SK-N-SH (cell line): ENCODE measurements at regions not wholly inside any gene's neighbourhood (a gene's known extent, or its start where the extent isn't known, plus 50 kb on each side); places are given as distances from the start of the nearest gene placed in this dataset.

Experiments
- CTCF ChIA-PET: fragments of 300-600, 350-600 bp; formaldehyde crosslinking; extraction: SDS; loops from one replicate; lab custom pipeline; 2021; lab: Yijun Ruan, JAX
- POLR2A ChIA-PET: fragments of 350-600 bp; sonication (Branson Sonifier 250); formaldehyde crosslinking; extraction: SDS; loops from one replicate; lab custom pipeline; 2020; ENCODE audit warnings: antibody characterized with exemption, inconsistent platforms; lab: Yijun Ruan, JAX
- DNase-seq: peaks from one replicate; pipeline ENCODE4 v3.0.0; 2012
- H2AFZ ChIP-seq: fragments of 200-600 bp; sonication (generic); 2 replicates; pipeline ENCODE4 v1.8.1; 2016; ENCODE audit warnings: antibody characterized with exemption, mild to moderate bottlenecking, low read depth
- H3F3A ChIP-seq: fragments of 200-600 bp; sonication (generic); replicated peaks from 2 replicates; pipeline ENCODE3; 2016; ENCODE audit warnings: antibody characterized with exemption, mild to moderate bottlenecking; ENCODE audit not compliant: insufficient read depth
- H3K27ac ChIP-seq, 2 experiments: fragments of 200-500 bp in 1 of 2; fragments of 200-600 bp in 1 of 2; sonication (Bioruptor generic) in 1 of 2; sonication (generic), shearing (Covaris generic) in 1 of 2; 2 replicates each; pipeline versions ENCODE4 v1.5.1 to v1.6.1; 2014 to 2016; ENCODE audit warnings: low read depth in 2 of 2, inconsistent platforms in 1 of 2, low read length in 1 of 2, mild to moderate bottlenecking in 1 of 2, mixed read lengths in 1 of 2
- H3K27me3 ChIP-seq: fragments of 200-600 bp; sonication (generic), shearing (Covaris generic); 2 replicates; pipeline ENCODE4 v1.6.1; 2016; ENCODE audit warnings: mixed run types; ENCODE audit not compliant: insufficient read depth
- H3K36me3 ChIP-seq, 2 experiments: fragments of 200-500 bp in 1 of 2; fragments of 200-600 bp in 1 of 2; sonication (Bioruptor generic) in 1 of 2; sonication (generic) in 1 of 2; replicated peaks in 1 of 2; 2 replicates each; pipeline versions ENCODE3 to v1.5.1; 2014 to 2016; ENCODE audit warnings: low read length in 1 of 2, mild to moderate bottlenecking in 1 of 2; ENCODE audit not compliant: insufficient read depth in 2 of 2, control insufficient read depth in 1 of 2
- H3K4me1 ChIP-seq, 2 experiments: fragments of 200-500 bp in 1 of 2; fragments of 200-600 bp in 1 of 2; sonication (Bioruptor generic) in 1 of 2; sonication (generic), shearing (Covaris generic) in 1 of 2; 2 replicates each; pipeline versions ENCODE4 v1.5.1 to v1.6.1; 2014 to 2016; ENCODE audit warnings: low read depth in 1 of 2, low read length in 1 of 2, mixed run types in 1 of 2; ENCODE audit not compliant: insufficient read depth in 2 of 2, control insufficient read depth in 1 of 2
- H3K4me2 ChIP-seq: fragments of 200-600 bp; sonication (generic), shearing (Covaris generic); 2 replicates; pipeline ENCODE4 v1.6.1; 2017; ENCODE audit warnings: mixed run types
- H3K4me3 ChIP-seq, 2 experiments: fragments of 200-500 bp in 1 of 2; fragments of 200-600 bp in 1 of 2; sonication (Bioruptor generic) in 1 of 2; sonication (generic), shearing (Covaris generic) in 1 of 2; 2 replicates each; pipeline versions ENCODE4 v1.5.1 to v1.8.1; 2014 to 2016; ENCODE audit warnings: low read depth in 2 of 2, inconsistent platforms in 1 of 2, low read length in 1 of 2, mild to moderate bottlenecking in 1 of 2, mixed read lengths in 1 of 2, moderate library complexity in 1 of 2
- H3K79me2 ChIP-seq: fragments of 200-600 bp; sonication (generic); 2 replicates; pipeline ENCODE4 v1.8.1; 2017; ENCODE audit warnings: mild to moderate bottlenecking; ENCODE audit not compliant: insufficient read depth
- H3K9ac ChIP-seq: fragments of 200-600 bp; sonication (generic); 2 replicates; pipeline ENCODE4 v1.6.1; 2017; ENCODE audit warnings: mixed run types
- H3K9me2 ChIP-seq: fragments of 200-600 bp; sonication (generic); 2 replicates; pipeline ENCODE4 v1.6.1; 2017; ENCODE audit warnings: mixed run types
- H3K9me3 ChIP-seq: fragments of 200-600 bp; sonication (generic); 2 replicates; pipeline ENCODE4 v1.6.1; 2017; ENCODE audit warnings: mixed run types, mild to moderate bottlenecking, moderate library complexity
- H4K20me1 ChIP-seq: fragments of 200-600 bp; sonication (generic); 2 replicates; pipeline ENCODE4 v1.6.1; 2017; ENCODE audit warnings: mild to moderate bottlenecking, mixed run types; ENCODE audit not compliant: insufficient read depth
- ELF1 ChIP-seq: IDR thresholded peaks from 2 replicates; pipeline ENCODE4 v1.4.0; 2012
- FOSL2 ChIP-seq: IDR thresholded peaks from 2 replicates; pipeline ENCODE4 v1.4.0; 2012; ENCODE audit warnings: low read depth, mild to moderate bottlenecking, moderate library complexity, borderline replicate concordance
- JUND ChIP-seq: IDR thresholded peaks from 2 replicates; pipeline ENCODE4 v1.4.0; 2012
- PBX3 ChIP-seq: IDR thresholded peaks from 2 replicates; pipeline ENCODE4; 2012
- RAD21 ChIP-seq: IDR thresholded peaks from 2 replicates; pipeline ENCODE4 v1.6.1; 2012; ENCODE audit warnings: mild to moderate bottlenecking, low read length
- TAF1 ChIP-seq: IDR thresholded peaks from 2 replicates; pipeline ENCODE4 v1.6.1; 2012; ENCODE audit warnings: low read depth, mild to moderate bottlenecking, low read length, moderate library complexity, borderline replicate concordance
- YY1 ChIP-seq: IDR thresholded peaks from 2 replicates; pipeline ENCODE4 v1.4.0; 2012; ENCODE audit warnings: low read depth, mild to moderate bottlenecking
- WGBS: methylation state at CpG from one replicate; pipeline ENCODE4 v1.1.6; 2017; ENCODE audit warnings: low lambda C conversion rate; 5-methylcytosine and 5-hydroxymethylcytosine counted together
- TF ChIP-seq, protein P1 (sequence below): fragments of 150-350 bp; IDR thresholded peaks from 2 replicates; pipeline ENCODE4 v1.6.1; 2016; ENCODE audit warnings: mild to moderate bottlenecking, low read depth, low read length

GRCh38 chr22:48503035-48503625 lies 1324.5 kb downstream of the BRD1 start:
- Histone ChIP-seq H3K9ac (no peak overlapping the region), H3K4me1 (no peaks in the 10 kb centered on the region), H3K4me2 (no peak overlapping the region), H3K36me3 (no peaks in the 10 kb centered on the region), H3F3A (no peaks in the 10 kb centered on the region), H4K20me1 (no peaks in the 10 kb centered on the region), H3K79me2 (no peaks in the 10 kb centered on the region), H3K27ac (no peak overlapping the region), H3K9me3 (no peaks in the 10 kb centered on the region), H3K9me2 (no peaks in the 10 kb centered on the region), H2AFZ (no peak overlapping the region), H3K27me3 (peaks cover 15% of the 10 kb centered on the region; the same call in 1 of the 2 replicates), H3K4me3 (no peak overlapping the region)
- 14% methylated on average over 4 of the region's 13 CpGs for WGBS
- ChIA-PET POLR2A (no interaction called here), CTCF (interaction anchor here (1.9 kb wide), 1 partner anchor 11 kb away, joined by 10 read pairs; no protein-coding TSS in a partner anchor)
- no peak for DNase-seq
- TF ChIP-seq FOSL2 (no peak), ELF1 (no peak), RAD21 (no peak), YY1 (no peak), JUND (no peak)
- TF ChIP-seq, protein P1, sequence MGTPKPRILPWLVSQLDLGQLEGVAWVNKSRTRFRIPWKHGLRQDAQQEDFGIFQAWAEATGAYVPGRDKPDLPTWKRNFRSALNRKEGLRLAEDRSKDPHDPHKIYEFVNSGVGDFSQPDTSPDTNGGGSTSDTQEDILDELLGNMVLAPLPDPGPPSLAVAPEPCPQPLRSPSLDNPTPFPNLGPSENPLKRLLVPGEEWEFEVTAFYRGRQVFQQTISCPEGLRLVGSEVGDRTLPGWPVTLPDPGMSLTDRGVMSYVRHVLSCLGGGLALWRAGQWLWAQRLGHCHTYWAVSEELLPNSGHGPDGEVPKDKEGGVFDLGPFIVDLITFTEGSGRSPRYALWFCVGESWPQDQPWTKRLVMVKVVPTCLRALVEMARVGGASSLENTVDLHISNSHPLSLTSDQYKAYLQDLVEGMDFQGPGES = no peak

GRCh38 chr22:48501231-48501750 lies 1326.4 kb downstream of the BRD1 start:
- Histone ChIP-seq H3K79me2 (no peaks in the 10 kb centered on the region), H3K9ac (no peak overlapping the region), H3F3A (no peaks in the 10 kb centered on the region), H3K27ac (no peak overlapping the region), H2AFZ (no peak overlapping the region), H3K4me3 (no peak overlapping the region), H3K27me3 (peaks cover 11% of the 10 kb centered on the region; the same call in 1 of the 2 replicates), H3K9me3 (no peaks in the 10 kb centered on the region)
- POLR2A ChIA-PET = no interaction called here
- no peak for TF ChIP-seq PBX3
- TF ChIP-seq, all 33 proteins: peak for 0
- Histone ChIP-seq H3K4me2 (no peak overlapping the region), H3K9me2 (no peaks in the 10 kb centered on the region), H3K36me3 (no peaks in the 10 kb centered on the region), H3K4me1 (no peaks in the 10 kb centered on the region), H4K20me1 (no peaks in the 10 kb centered on the region)
- 24% methylated on average over 7 of the region's 21 CpGs for WGBS
- no peak for DNase-seq
- CTCF ChIA-PET = interaction anchor here (0.8 kb wide), 1 partner anchor 1938 kb away, joined by 3 read pairs; no protein-coding TSS in a partner anchor

DNA sequence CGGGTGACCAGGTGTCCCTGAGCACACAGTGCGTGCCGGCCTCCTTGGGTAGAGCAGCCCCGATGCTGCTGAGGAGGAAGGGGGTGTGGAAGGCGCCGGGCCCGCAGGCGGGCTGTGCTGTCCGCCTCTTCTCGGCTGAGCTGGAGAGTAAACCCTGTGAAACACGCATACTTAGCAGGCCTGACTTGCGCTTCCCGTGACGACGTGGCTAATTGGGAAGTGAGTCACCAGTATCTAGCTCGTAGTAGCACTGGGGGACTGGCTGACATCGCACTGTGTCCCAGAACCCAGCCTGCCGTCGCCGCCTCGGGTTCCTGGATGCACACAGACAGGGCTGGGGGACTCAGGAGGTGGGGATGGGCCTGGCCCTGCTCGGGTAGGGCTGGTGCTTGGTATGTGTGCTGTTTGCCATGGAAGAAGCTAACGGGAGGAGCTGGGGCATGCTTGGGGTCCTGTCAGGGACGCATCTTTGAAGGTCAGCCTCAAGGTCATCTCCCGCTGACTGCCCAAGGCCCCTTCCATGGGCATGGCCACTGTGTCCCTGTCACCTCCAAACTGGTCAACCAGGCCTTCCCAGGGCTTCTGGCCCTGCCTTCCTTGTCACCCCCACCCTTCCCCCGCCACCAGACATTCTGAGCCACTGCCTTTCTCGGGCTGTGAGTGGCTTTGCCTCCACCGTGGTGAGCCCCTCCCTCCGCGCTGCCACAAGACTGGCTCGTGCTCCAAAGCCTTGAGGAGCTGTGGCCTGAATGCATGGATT lies 1327.0 kb downstream of the BRD1 start:
- no peak for DNase-seq
- Histone ChIP-seq H3K9me2 (no peaks in the 10 kb centered on the region), H3K36me3 (no peaks in the 10 kb centered on the region), H4K20me1 (no peaks in the 10 kb centered on the region), H3K9ac (no peak overlapping the region), H3F3A (no peaks in the 10 kb centered on the region), H2AFZ (no peak overlapping the region), H3K9me3 (no peaks in the 10 kb centered on the region), H3K79me2 (no peaks in the 10 kb centered on the region), H3K4me1 (no peaks in the 10 kb centered on the region), H3K27ac (no peak overlapping the region), H3K4me3 (no peak overlapping the region), H3K4me2 (no peak overlapping the region), H3K27me3 (peaks cover 5% of the 10 kb centered on the region; the same call in 1 of the 2 replicates)
- WGBS = 41% methylated on average over 17 of the region's 31 CpGs
- TF ChIP-seq PBX3 = no peak
- no peak for TF ChIP-seq TAF1
- TF ChIP-seq, protein P1 = no peak
- TF ChIP-seq YY1 = no peak
- ChIA-PET POLR2A (no interaction called here), CTCF (interaction anchor here (0.8 kb wide), 1 partner anchor 1937 kb away, joined by 3 read pairs; no protein-coding TSS in a partner anchor)
